Thyroid gland (tissue), 4 donors: ENCODE measurements at regions not wholly inside any gene's neighbourhood (a gene's known extent, or its start where the extent isn't known, plus 50 kb on each side); places are given as distances from the start of the nearest gene placed in this dataset.

ENCODE experiments used
- CTCF ChIP-seq, 6 experiments: fragments of 200-600 bp in 3 of 6; fragments of 450-650 bp in 3 of 6; sonication (generic) in 3 of 6; IDR thresholded peaks; one replicate each; pipeline ENCODE4 v1.5.1; 2016 to 2019; ENCODE audit warnings: antibody characterized with exemption in 6 of 6, mild to moderate bottlenecking in 2 of 6, inconsistent platforms in 1 of 6, moderate library complexity in 1 of 6
- POLR2A ChIP-seq, 2 donors: fragments of 450-650 bp; IDR thresholded peaks; one replicate each; pipeline ENCODE4 v1.6.1; 2017; ENCODE audit warnings: antibody characterized with exemption in 2 of 2, mild to moderate bottlenecking in 2 of 2, moderate library complexity in 1 of 2

DNA sequence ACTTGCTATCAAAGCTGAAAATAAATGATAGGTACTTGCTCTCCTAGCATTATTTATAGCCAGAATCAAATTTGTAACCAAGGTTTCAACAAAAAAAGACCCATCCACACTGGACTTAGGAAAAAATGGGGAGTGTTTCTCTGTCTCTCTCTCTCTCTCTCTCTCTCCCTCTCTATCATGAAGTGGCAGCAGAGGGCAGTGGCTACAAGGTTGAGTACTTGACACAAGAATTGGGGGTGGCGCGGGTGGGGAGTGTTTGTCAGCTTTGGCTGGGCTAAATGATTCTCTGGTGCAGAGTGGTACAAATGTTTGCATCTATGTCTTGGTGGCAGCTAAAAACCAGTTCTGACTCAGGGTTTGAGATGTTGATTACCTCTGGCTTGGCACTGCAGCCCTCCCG is 85.0 kb downstream of the RBM43 start:
- TF ChIP-seq CTCF (IDR thresholded peaks at IDR 0.05) (no peak), POLR2A (IDR thresholded peaks at IDR 0.05) (no peak)
